ENCODE measurements at regions not wholly inside any gene's neighbourhood (a gene's known extent, or its start where the extent isn't known, plus 50 kb on each side); places are given as distances from the start of the nearest gene placed in this dataset.

- TF ChIP-seq CTCF (IDR thresholded peaks at IDR 0.05; ENCODE audit: poor library complexity) = no peak
- no peak for TF ChIP-seq EZH2phosphoT487 (IDR thresholded peaks at IDR 0.05; ENCODE audit: low read depth, severe bottlenecking, unreplicated experiment)
Observed at GRCh38 chr1:99571092-99571734, 74.7 kb upstream of the PALMD start.
